SJCRH30 (cell line): ENCODE measurements at regions not wholly inside any gene's neighbourhood (a gene's known extent, or its start where the extent isn't known, plus 50 kb on each side); places are given as distances from the start of the nearest gene placed in this dataset.
A peak's percentile ranks its signal among the peaks of the same experiment; 100 is the strongest.

Source experiments
- DNase-seq, 2 experiments: peaks; one replicate each; pipeline ENCODE4 v3.0.0-alpha.2; 2015 to 2020
- H3K27ac ChIP-seq: fragments of 250-450 bp; sonication (Bioruptor Pico); 2 replicates; pipeline ENCODE4 v1.5.1; 2020; ENCODE audit warnings: mild to moderate bottlenecking, moderate library complexity
- H3K27me3 ChIP-seq: fragments of 250-450 bp; sonication (Bioruptor Pico); 2 replicates; pipeline ENCODE4 v1.5.1; 2020; ENCODE audit warnings: mild to moderate bottlenecking, moderate library complexity
- H3K36me3 ChIP-seq: fragments of 250-450 bp; sonication (Bioruptor Pico); 2 replicates; pipeline ENCODE4 v1.5.1; 2020; ENCODE audit warnings: mild to moderate bottlenecking, moderate library complexity
- H3K4me1 ChIP-seq: fragments of 250-450 bp; sonication (Bioruptor Pico); 2 replicates; pipeline ENCODE4 v1.5.1; 2020; ENCODE audit warnings: mild to moderate bottlenecking, moderate library complexity
- H3K4me3 ChIP-seq: fragments of 250-450 bp; sonication (Bioruptor Pico); 2 replicates; pipeline ENCODE4 v1.5.1; 2020; ENCODE audit warnings: mild to moderate bottlenecking, moderate library complexity
- H3K9me3 ChIP-seq: fragments of 250-450 bp; sonication (Bioruptor Pico); replicated peaks from 2 replicates; pipeline ENCODE4 v1.5.1; 2020; ENCODE audit warnings: mild to moderate bottlenecking, moderate library complexity

- Histone ChIP-seq H3K4me3 (no peak overlapping the region), H3K9me3 (no peaks in the 10 kb centered on the region), H3K4me1 (no peaks in the 10 kb centered on the region), H3K36me3 (no peaks in the 10 kb centered on the region), H3K27ac (no peak overlapping the region), H3K27me3 (no peaks in the 10 kb centered on the region; the same call in 1 of the 2 replicates)
- peak in 1 of 2 experiments; percentile 36 for DNase-seq
These were observed 567.6 kb downstream of the MRPL39 start for GRCh38 chr21:25039461-25040380.

GRCh38 chr21:25036775-25037174 is 570.5 kb downstream of the MRPL39 start:
- DNase-seq, result no peak
- Histone ChIP-seq H3K27ac (no peak overlapping the region), H3K36me3 (no peaks in the 10 kb centered on the region), H3K4me3 (no peak overlapping the region), H3K4me1 (no peaks in the 10 kb centered on the region), H3K27me3 (no peaks in the 10 kb centered on the region; the same call in 1 of the 2 replicates), H3K9me3 (no peaks in the 10 kb centered on the region)

- Histone ChIP-seq H3K9me3 (no peaks in the 10 kb centered on the region), H3K27me3 (no peaks in the 10 kb centered on the region), H3K4me1 (no peaks in the 10 kb centered on the region), H3K27ac (no peak overlapping the region), H3K36me3 (no peaks in the 10 kb centered on the region), H3K4me3 (no peak overlapping the region)
- DNase-seq, result no peak
These were observed 575.5 kb downstream of the MRPL39 start for GRCh38 chr21:25031750-25032149.

DNA sequence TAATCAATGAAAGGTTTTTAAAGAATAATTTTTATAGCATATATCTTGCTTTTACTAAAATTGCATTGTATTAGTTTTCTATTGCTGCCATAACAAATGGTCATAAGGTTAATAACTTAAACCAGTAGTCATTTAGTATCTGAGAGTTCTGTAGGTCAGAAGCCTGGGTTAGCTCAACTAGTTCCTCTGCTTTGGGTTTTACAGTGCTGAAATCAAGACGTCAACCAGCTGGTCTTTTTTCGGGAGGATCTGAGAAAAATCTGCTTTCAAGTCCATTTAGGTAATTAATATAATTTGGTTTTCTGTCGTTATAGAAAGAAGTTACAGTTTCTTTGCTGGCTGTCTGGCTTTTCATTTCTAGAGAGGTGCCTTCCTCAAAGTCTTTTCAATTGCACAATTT is 577.7 kb downstream of the MRPL39 start:
- DNase-seq, result no peak
- Histone ChIP-seq H3K27me3 (no peaks in the 10 kb centered on the region), H3K4me1 (no peaks in the 10 kb centered on the region), H3K36me3 (no peaks in the 10 kb centered on the region), H3K27ac (no peak overlapping the region), H3K4me3 (no peak overlapping the region), H3K9me3 (no peaks in the 10 kb centered on the region)

DNA sequence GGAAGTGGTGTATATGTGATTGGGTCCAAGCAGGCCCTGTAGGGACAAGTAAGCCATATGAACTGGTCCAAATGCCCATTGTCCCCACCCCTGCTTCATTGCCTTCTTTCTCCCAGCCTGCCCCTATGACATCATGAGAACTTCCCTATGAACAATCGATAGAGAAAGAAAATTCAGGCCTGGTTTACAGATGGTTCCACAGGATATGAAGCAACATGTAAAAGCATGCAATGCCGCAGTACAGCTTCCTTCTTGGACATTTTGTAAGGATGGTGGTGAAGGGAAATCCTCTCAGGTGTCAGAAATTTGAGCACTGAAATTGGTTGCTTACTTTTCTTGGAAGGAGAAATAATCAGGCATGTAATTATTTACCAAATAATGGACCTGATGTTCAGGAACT is 581.7 kb downstream of the MRPL39 start:
- no peaks in the 10 kb centered on the region for H3K4me1 ChIP-seq
- H3K27ac ChIP-seq, result no peak overlapping the region
- no peaks in the 10 kb centered on the region for H3K27me3 ChIP-seq
- no peaks in the 10 kb centered on the region for H3K9me3 ChIP-seq
- no peak for DNase-seq
- no peaks in the 10 kb centered on the region for H3K36me3 ChIP-seq
- no peak overlapping the region for H3K4me3 ChIP-seq

- Histone ChIP-seq H3K4me3 (no peak overlapping the region), H3K27ac (no peak overlapping the region), H3K27me3 (no peaks in the 10 kb centered on the region), H3K4me1 (no peaks in the 10 kb centered on the region), H3K36me3 (no peaks in the 10 kb centered on the region), H3K9me3 (no peaks in the 10 kb centered on the region)
- DNase-seq, result no peak
These were observed 582.6 kb downstream of the MRPL39 start for GRCh38 chr21:25024639-25025038.

GRCh38 chr21:25005388-25005787 is 601.9 kb downstream of the MRPL39 start:
- Histone ChIP-seq H3K36me3 (no peaks in the 10 kb centered on the region), H3K4me1 (no peaks in the 10 kb centered on the region), H3K27me3 (no peaks in the 10 kb centered on the region), H3K9me3 (no peaks in the 10 kb centered on the region), H3K4me3 (no peak overlapping the region), H3K27ac (no peak overlapping the region)
- DNase-seq, result no peak

DNA sequence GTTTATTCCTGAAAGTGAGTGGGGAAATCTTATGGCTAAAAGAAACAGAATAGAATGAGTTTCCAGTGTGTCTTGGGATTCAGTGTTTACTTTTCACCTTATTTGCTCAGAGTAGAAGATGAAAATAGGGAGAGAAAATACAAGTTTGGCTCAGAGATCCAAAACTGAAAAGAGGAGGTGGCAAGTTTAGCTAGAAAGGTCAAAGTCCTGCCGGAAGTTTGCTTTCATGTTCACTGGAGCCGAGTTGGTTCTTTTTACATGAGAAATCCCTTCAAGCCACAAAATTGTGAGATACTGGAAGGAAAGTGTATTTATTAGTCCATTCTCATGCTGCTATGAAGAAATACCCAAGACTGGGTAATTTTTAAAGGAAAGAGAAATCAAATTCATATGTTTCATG is 604.6 kb downstream of the MRPL39 start:
- H3K27me3 ChIP-seq, result no peaks in the 10 kb centered on the region
- H3K9me3 ChIP-seq, result no peaks in the 10 kb centered on the region
- no peaks in the 10 kb centered on the region for H3K36me3 ChIP-seq
- no peak for DNase-seq
- H3K27ac ChIP-seq, result no peak overlapping the region
- H3K4me1 ChIP-seq, result no peaks in the 10 kb centered on the region
- H3K4me3 ChIP-seq, result no peak overlapping the region

DNA sequence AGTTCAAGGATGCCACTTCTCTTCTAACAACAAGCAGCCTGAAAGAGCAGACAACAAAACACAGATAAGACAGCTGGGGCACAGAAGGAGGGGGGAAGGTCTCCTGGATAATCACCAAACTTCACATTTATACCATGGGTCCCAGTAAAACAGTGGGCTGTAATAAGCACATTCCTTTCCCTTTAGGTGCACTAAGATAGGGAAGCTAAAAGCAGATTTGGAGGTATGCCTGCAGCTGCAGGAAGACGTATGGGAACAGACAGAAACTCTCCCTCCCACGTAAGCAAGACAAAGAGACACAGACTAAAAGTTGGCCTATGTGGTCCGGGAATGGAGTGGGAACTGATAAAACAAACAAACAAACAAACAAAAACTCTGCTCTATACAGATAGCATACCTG is 612.1 kb downstream of the MRPL39 start:
- no peak overlapping the region for H3K4me3 ChIP-seq
- no peaks in the 10 kb centered on the region for H3K36me3 ChIP-seq
- no peaks in the 10 kb centered on the region for H3K27me3 ChIP-seq
- DNase-seq, result no peak
- H3K27ac ChIP-seq, result no peak overlapping the region
- H3K4me1 ChIP-seq, result no peaks in the 10 kb centered on the region
- no peaks in the 10 kb centered on the region for H3K9me3 ChIP-seq

DNA sequence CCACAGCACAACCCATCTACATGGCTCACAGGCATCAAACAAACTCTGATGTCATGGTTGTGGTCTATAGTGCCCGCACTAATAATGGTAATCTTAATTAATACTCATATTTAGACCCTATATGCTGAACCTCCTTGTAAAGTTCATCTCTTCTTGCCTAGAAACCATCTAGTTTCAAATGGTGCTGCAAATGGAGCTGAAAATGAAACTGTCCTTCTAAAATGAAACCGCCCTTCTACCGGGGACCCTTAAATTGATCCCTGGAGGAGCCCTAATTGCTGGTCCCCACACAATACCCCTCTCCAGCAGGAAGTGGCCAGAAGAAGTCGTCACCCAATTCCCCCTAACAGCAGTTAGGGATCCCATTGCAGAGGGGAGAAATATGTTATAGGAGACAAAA is 612.6 kb downstream of the MRPL39 start:
- Histone ChIP-seq H3K27ac (no peak overlapping the region), H3K36me3 (no peaks in the 10 kb centered on the region), H3K27me3 (no peaks in the 10 kb centered on the region), H3K4me1 (no peaks in the 10 kb centered on the region), H3K9me3 (no peaks in the 10 kb centered on the region), H3K4me3 (no peak overlapping the region)
- DNase-seq, result no peak

- no peak for DNase-seq
- Histone ChIP-seq H3K4me3 (no peak overlapping the region), H3K9me3 (no peaks in the 10 kb centered on the region), H3K36me3 (no peaks in the 10 kb centered on the region), H3K27ac (no peak overlapping the region), H3K4me1 (no peaks in the 10 kb centered on the region), H3K27me3 (no peaks in the 10 kb centered on the region)
These were observed 617.8 kb downstream of the MRPL39 start for GRCh38 chr21:24989516-24989915.

DNA sequence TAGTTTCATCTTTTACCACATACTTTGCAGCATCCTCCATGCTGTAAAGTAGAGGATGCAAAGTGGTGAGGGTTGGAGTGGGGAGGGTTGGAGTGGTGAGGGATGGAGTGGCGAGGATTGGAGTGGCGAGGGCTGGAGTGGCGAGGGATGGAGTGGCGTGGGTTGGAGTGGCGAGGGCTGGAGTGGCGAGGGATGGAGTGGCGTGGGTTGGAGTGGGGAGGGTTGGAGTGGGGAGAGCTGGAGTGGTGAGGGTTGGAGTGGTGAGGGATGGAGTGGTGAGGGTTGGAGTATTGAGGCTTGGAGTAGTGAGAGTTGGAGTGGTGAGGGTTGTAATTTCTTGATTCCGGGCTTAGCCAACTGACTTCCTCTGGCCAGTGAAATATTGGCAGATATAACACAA is 618.3 kb downstream of the MRPL39 start:
- Histone ChIP-seq H3K4me3 (no peak overlapping the region), H3K36me3 (no peaks in the 10 kb centered on the region), H3K4me1 (no peaks in the 10 kb centered on the region), H3K9me3 (no peaks in the 10 kb centered on the region), H3K27me3 (no peaks in the 10 kb centered on the region), H3K27ac (no peak overlapping the region)
- no peak for DNase-seq

GRCh38 chr21:24976238-24976637 is 631.0 kb downstream of the MRPL39 start:
- Histone ChIP-seq H3K9me3 (no peaks in the 10 kb centered on the region), H3K27me3 (no peaks in the 10 kb centered on the region), H3K4me3 (no peak overlapping the region), H3K27ac (no peak overlapping the region), H3K4me1 (no peaks in the 10 kb centered on the region), H3K36me3 (no peaks in the 10 kb centered on the region)
- DNase-seq, result no peak

- Histone ChIP-seq H3K4me1 (no peaks in the 10 kb centered on the region), H3K9me3 (no peaks in the 10 kb centered on the region), H3K27ac (no peak overlapping the region), H3K4me3 (no peak overlapping the region), H3K27me3 (no peaks in the 10 kb centered on the region), H3K36me3 (no peaks in the 10 kb centered on the region)
- DNase-seq, result no peak
These were observed 638.2 kb downstream of the MRPL39 start for GRCh38 chr21:24969068-24969467.

DNA sequence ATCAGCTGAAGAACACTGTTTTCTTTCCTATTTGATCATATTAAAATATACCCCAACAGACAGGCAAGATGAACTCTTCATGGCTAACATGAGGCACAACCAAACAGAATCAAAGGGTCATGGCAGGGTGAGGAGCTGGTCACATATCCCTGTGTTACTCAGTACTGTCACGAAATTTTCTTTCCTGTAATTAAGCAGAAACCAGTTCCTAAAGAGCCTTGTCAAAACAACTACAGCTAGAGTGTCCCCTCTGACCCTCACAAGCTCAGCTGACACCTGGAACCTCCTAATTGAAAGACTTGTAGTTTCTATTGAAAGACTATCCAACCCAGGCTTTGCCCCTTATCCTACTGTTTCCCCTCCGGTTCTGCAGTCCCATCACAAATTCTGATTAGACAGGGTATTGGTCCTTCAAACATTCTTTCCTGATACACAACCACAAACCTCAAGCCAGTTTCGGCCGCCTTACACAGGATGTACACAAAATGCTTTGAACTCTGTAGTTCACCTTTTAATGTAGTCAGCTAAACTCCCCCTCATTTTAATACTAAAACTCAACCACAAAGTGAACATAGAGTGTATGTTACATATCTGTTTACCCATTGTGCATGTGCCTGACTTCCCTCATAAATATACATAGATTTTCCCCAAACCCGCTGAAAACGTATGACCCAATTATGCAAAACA is 651.9 kb downstream of the MRPL39 start:
- H3K27me3 ChIP-seq, result no peaks in the 10 kb centered on the region
- no peaks in the 10 kb centered on the region for H3K9me3 ChIP-seq
- H3K4me3 ChIP-seq, result no peak overlapping the region
- H3K27ac ChIP-seq, result no peak overlapping the region
- no peak for DNase-seq
- H3K4me1 ChIP-seq, result no peaks in the 10 kb centered on the region
- H3K36me3 ChIP-seq, result no peaks in the 10 kb centered on the region
